ENCODE measurements at regions not wholly inside any gene's neighbourhood (a gene's known extent, or its start where the extent isn't known, plus 50 kb on each side); places are given as distances from the start of the nearest gene placed in this dataset.

GRCh38 chr2:225244933-225245332, 154.6 kb upstream of the NYAP2 start:
- H3K9me3 ChIP-seq (ENCODE audit: low read length): no peaks in the 10 kb centered on the region
- ChIA-PET CTCF (ENCODE audit: low intra/inter-chr PET ratio, low total read pairs) (no interaction called here), POLR2A (no interaction called here)
- in situ Hi-C loops (cut with HindIII; ENCODE audit: extremely low pct_ligation_motif_present, low pct_unique_long_range_greater_than_20kb): no loop called here
- H3K27me3 ChIP-seq (ENCODE audit: control insufficient read depth in 1 of 2, insufficient read depth in 2 of 2, low read length in 2 of 2): no peaks in the 10 kb centered on the region
- no peak overlapping the region for H3K4me2 ChIP-seq (ENCODE audit: low read depth, low read length)
- H3K4me3 ChIP-seq (replicated peaks in 1 of 3; ENCODE audit: insufficient read depth in 1 of 3, low read depth in 2 of 3, low read length in 3 of 3): no peak overlapping the region
- no TSS peak for BruUV-seq (replicated peaks)
- ATAC-seq (no peak), FAIRE-seq (no peak), DNase-seq (ENCODE audit: low spot score) (no peak)
- H3K79me2 ChIP-seq (ENCODE audit: insufficient read depth, low read length): no peaks in the 10 kb centered on the region
- no peak overlapping the region for H3K27ac ChIP-seq (ENCODE audit: extremely low read length, insufficient read depth, low read length)
- H3K36me3 ChIP-seq (replicated peaks in 1 of 2; ENCODE audit: control insufficient read depth in 1 of 2, insufficient read depth in 2 of 2, low read length in 2 of 2): no peaks in the 10 kb centered on the region
- intact Hi-C loops (cut with micrococcal nuclease; ENCODE audit: unreplicated experiment): no loop called here
- H4K20me1 ChIP-seq (ENCODE audit: insufficient read depth, low read length): no peaks in the 10 kb centered on the region
- TF ChIP-seq JUNB (CRISPR knock-in tag; IDR thresholded peaks at IDR 0.05; ENCODE audit: borderline replicate concordance): no peak
- TF ChIP-seq, protein P1, sequence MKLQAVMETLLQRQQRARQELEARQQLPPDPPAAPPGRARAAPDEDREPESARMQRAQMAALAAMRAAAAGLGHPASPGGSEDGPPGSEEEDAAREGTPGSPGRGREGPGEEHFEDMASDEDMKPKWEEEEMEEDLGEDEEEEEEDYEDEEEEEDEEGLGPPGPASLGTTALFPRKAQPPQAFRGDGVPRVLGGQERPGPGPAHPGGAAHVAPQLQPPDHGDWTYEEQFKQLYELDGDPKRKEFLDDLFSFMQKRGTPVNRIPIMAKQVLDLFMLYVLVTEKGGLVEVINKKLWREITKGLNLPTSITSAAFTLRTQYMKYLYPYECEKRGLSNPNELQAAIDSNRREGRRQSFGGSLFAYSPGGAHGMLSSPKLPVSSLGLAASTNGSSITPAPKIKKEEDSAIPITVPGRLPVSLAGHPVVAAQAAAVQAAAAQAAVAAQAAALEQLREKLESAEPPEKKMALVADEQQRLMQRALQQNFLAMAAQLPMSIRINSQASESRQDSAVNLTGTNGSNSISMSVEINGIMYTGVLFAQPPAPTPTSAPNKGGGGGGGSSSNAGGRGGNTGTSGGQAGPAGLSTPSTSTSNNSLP (IDR thresholded peaks at IDR 0.05; ENCODE audit: low read depth, low read length): no peak
- no peak for TF ChIP-seq SOX6 (IDR thresholded peaks at IDR 0.05)
- TF ChIP-seq SOX6 (CRISPR knock-in tag; IDR thresholded peaks at IDR 0.05): no peak
- peak; percentile 57 for TF ChIP-seq CEBPB (IDR thresholded peaks at IDR 0.05; ENCODE audit: borderline replicate concordance, low read depth, low read length)
- H3K4me1 ChIP-seq (ENCODE audit: insufficient read depth, low read length): no peaks in the 10 kb centered on the region
- H3K9ac ChIP-seq (ENCODE audit: insufficient read depth, low read depth, low read length): no peak overlapping the region
- no peak overlapping the region for H2AFZ ChIP-seq (ENCODE audit: low read length)
- 11% methylated on average over 4 of the region's 4 CpGs for WGBS (ENCODE audit: low lambda C conversion rate)

DNA sequence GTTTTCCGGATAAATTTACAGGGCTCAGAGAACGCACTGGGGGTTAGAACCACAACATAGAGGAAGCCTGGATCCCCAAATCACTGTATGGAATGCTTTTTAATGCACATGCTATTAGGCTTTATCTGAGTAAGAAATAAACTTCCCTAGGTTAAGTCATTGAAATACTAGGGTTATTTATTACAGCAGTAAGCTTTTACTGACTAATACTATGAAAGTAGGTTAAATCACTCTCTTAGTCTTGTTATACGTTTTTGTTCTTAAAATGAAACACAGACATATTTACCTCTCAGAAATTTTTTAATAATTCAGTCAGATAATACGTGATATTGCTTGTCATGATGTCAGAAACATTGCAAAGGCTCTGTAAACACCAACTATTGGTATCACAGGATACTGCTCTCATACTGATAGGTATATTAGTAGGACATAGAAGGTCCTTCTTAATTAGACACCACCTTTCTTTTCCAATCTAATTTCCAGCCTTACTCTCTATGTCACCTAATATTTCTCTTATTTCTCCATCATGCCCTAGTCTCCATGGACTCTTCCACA, 162.7 kb upstream of the NYAP2 start:
- Histone ChIP-seq H3K4me2 (ENCODE audit: low read depth, low read length) (no peak overlapping the region), H3K27me3 (ENCODE audit: control insufficient read depth in 1 of 2, insufficient read depth in 2 of 2, low read length in 2 of 2) (no peaks in the 10 kb centered on the region), H3K4me3 (replicated peaks in 1 of 3; ENCODE audit: insufficient read depth in 1 of 3, low read depth in 2 of 3, low read length in 3 of 3) (no peak overlapping the region), H4K20me1 (ENCODE audit: insufficient read depth, low read length) (no peaks in the 10 kb centered on the region), H3K36me3 (replicated peaks in 1 of 2; ENCODE audit: control insufficient read depth in 1 of 2, insufficient read depth in 2 of 2, low read length in 2 of 2) (no peaks in the 10 kb centered on the region), H3K9ac (ENCODE audit: insufficient read depth, low read depth, low read length) (no peak overlapping the region), H3K27ac (ENCODE audit: extremely low read length, insufficient read depth, low read length) (no peak overlapping the region), H3K4me1 (ENCODE audit: insufficient read depth, low read length) (no peaks in the 10 kb centered on the region), H2AFZ (ENCODE audit: low read length) (no peak overlapping the region), H3K9me3 (ENCODE audit: low read length) (no peaks in the 10 kb centered on the region), H3K79me2 (ENCODE audit: insufficient read depth, low read length) (no peaks in the 10 kb centered on the region)
- in situ Hi-C loops (cut with HindIII; ENCODE audit: extremely low pct_ligation_motif_present, low pct_unique_long_range_greater_than_20kb) (no loop called here), intact Hi-C loops (cut with micrococcal nuclease; ENCODE audit: unreplicated experiment) (no loop called here)
- ATAC-seq (no peak), DNase-seq (ENCODE audit: low spot score) (no peak), FAIRE-seq (no peak)
- no TSS peak for BruUV-seq (replicated peaks)
- 13% methylated on average over 4 of the region's 4 CpGs for WGBS (ENCODE audit: low lambda C conversion rate)
- ChIA-PET CTCF (ENCODE audit: low intra/inter-chr PET ratio, low total read pairs) (no interaction called here), POLR2A (no interaction called here)
- TF ChIP-seq, protein P2, sequence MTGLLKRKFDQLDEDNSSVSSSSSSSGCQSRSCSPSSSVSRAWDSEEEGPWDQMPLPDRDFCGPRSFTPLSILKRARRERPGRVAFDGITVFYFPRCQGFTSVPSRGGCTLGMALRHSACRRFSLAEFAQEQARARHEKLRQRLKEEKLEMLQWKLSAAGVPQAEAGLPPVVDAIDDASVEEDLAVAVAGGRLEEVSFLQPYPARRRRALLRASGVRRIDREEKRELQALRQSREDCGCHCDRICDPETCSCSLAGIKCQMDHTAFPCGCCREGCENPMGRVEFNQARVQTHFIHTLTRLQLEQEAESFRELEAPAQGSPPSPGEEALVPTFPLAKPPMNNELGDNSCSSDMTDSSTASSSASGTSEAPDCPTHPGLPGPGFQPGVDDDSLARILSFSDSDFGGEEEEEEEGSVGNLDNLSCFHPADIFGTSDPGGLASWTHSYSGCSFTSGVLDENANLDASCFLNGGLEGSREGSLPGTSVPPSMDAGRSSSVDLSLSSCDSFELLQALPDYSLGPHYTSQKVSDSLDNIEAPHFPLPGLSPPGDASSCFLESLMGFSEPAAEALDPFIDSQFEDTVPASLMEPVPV (CRISPR knock-in tag; IDR thresholded peaks at IDR 0.05): no peak
- TF ChIP-seq NR1H2 (CRISPR knock-in tag; IDR thresholded peaks at IDR 0.05; ENCODE audit: borderline replicate concordance, low read depth) (no peak), ZNF615 (CRISPR knock-in tag; IDR thresholded peaks at IDR 0.05; ENCODE audit: borderline replicate concordance) (no peak)
